ENCODE measurements at regions not wholly inside any gene's neighbourhood (a gene's known extent, or its start where the extent isn't known, plus 50 kb on each side); places are given as distances from the start of the nearest gene placed in this dataset.
A peak's percentile ranks its signal among the peaks of the same experiment; 100 is the strongest.

- H3K4me3 Mint-ChIP-seq (ENCODE audit: low read depth, unreplicated experiment) = no peak overlapping the region
- intact Hi-C loops (cut with micrococcal nuclease; ENCODE audit: unreplicated experiment) = no loop called here
- TF ChIP-seq CTCF (IDR thresholded peaks at IDR 0.05; ENCODE audit: unreplicated experiment) = no peak
- no peaks in the 10 kb centered on the region for H3K9me3 Mint-ChIP-seq (ENCODE audit: low read depth, unreplicated experiment)
- CTCF ChIA-PET = no interaction called here
- H3K36me3 Mint-ChIP-seq (ENCODE audit: insufficient read depth, unreplicated experiment) = no peaks in the 10 kb centered on the region
- no peak overlapping the region for H3K27ac Mint-ChIP-seq (ENCODE audit: unreplicated experiment)
- no peak for DNase-seq
- BruUV-seq (replicated peaks) = no TSS peak
- no peaks in the 10 kb centered on the region for H3K27me3 Mint-ChIP-seq (ENCODE audit: unreplicated experiment)
- H3K4me1 Mint-ChIP-seq (ENCODE audit: low read depth, unreplicated experiment) = no peaks in the 10 kb centered on the region
These were observed 750.3 kb downstream of the REEP3 start for GRCh38 chr10:64271508-64271907.

GRCh38 chr10:64271983-64272382, 750.8 kb downstream of the REEP3 start:
- H3K4me3 Mint-ChIP-seq (ENCODE audit: low read depth, unreplicated experiment) = no peak overlapping the region
- H3K36me3 Mint-ChIP-seq (ENCODE audit: insufficient read depth, unreplicated experiment) = no peaks in the 10 kb centered on the region
- CTCF ChIA-PET = no interaction called here
- H3K4me1 Mint-ChIP-seq (ENCODE audit: low read depth, unreplicated experiment) = no peaks in the 10 kb centered on the region
- no peaks in the 10 kb centered on the region for H3K27me3 Mint-ChIP-seq (ENCODE audit: unreplicated experiment)
- intact Hi-C loops (cut with micrococcal nuclease; ENCODE audit: unreplicated experiment) = no loop called here
- peak; percentile 19 for TF ChIP-seq CTCF (IDR thresholded peaks at IDR 0.05; ENCODE audit: unreplicated experiment)
- BruUV-seq (replicated peaks) = no TSS peak
- H3K27ac Mint-ChIP-seq (ENCODE audit: unreplicated experiment) = no peak overlapping the region
- DNase-seq = peak; percentile 23
- H3K9me3 Mint-ChIP-seq (ENCODE audit: low read depth, unreplicated experiment) = no peaks in the 10 kb centered on the region

GRCh38 chr10:64275001-64275400, 753.8 kb downstream of the REEP3 start:
- no TSS peak for BruUV-seq (replicated peaks)
- no peaks in the 10 kb centered on the region for H3K27me3 Mint-ChIP-seq (ENCODE audit: unreplicated experiment)
- CTCF ChIA-PET = no interaction called here
- no peak for DNase-seq
- no peak overlapping the region for H3K27ac Mint-ChIP-seq (ENCODE audit: unreplicated experiment)
- H3K4me1 Mint-ChIP-seq (ENCODE audit: low read depth, unreplicated experiment) = no peaks in the 10 kb centered on the region
- intact Hi-C loops (cut with micrococcal nuclease; ENCODE audit: unreplicated experiment) = no loop called here
- H3K4me3 Mint-ChIP-seq (ENCODE audit: low read depth, unreplicated experiment) = no peak overlapping the region
- H3K36me3 Mint-ChIP-seq (ENCODE audit: insufficient read depth, unreplicated experiment) = no peaks in the 10 kb centered on the region
- no peak for TF ChIP-seq CTCF (IDR thresholded peaks at IDR 0.05; ENCODE audit: unreplicated experiment)
- no peaks in the 10 kb centered on the region for H3K9me3 Mint-ChIP-seq (ENCODE audit: low read depth, unreplicated experiment)

GRCh38 chr10:64275774-64276173, 754.6 kb downstream of the REEP3 start:
- no peaks in the 10 kb centered on the region for H3K4me1 Mint-ChIP-seq (ENCODE audit: low read depth, unreplicated experiment)
- CTCF ChIA-PET = no interaction called here
- no peak for TF ChIP-seq CTCF (IDR thresholded peaks at IDR 0.05; ENCODE audit: unreplicated experiment)
- H3K27ac Mint-ChIP-seq (ENCODE audit: unreplicated experiment) = no peak overlapping the region
- no peaks in the 10 kb centered on the region for H3K36me3 Mint-ChIP-seq (ENCODE audit: insufficient read depth, unreplicated experiment)
- no TSS peak for BruUV-seq (replicated peaks)
- no peak overlapping the region for H3K4me3 Mint-ChIP-seq (ENCODE audit: low read depth, unreplicated experiment)
- intact Hi-C loops (cut with micrococcal nuclease; ENCODE audit: unreplicated experiment) = no loop called here
- H3K27me3 Mint-ChIP-seq (ENCODE audit: unreplicated experiment) = no peaks in the 10 kb centered on the region
- H3K9me3 Mint-ChIP-seq (ENCODE audit: low read depth, unreplicated experiment) = no peaks in the 10 kb centered on the region
- no peak for DNase-seq

- H3K9me3 Mint-ChIP-seq (ENCODE audit: low read depth, unreplicated experiment) = peaks cover 1% of the 10 kb centered on the region
- no TSS peak for BruUV-seq (replicated peaks)
- intact Hi-C loops (cut with micrococcal nuclease; ENCODE audit: unreplicated experiment) = no loop called here
- no peaks in the 10 kb centered on the region for H3K4me1 Mint-ChIP-seq (ENCODE audit: low read depth, unreplicated experiment)
- no peak for TF ChIP-seq CTCF (IDR thresholded peaks at IDR 0.05; ENCODE audit: unreplicated experiment)
- CTCF ChIA-PET = no interaction called here
- H3K36me3 Mint-ChIP-seq (ENCODE audit: insufficient read depth, unreplicated experiment) = no peaks in the 10 kb centered on the region
- H3K27ac Mint-ChIP-seq (ENCODE audit: unreplicated experiment) = no peak overlapping the region
- H3K4me3 Mint-ChIP-seq (ENCODE audit: low read depth, unreplicated experiment) = no peak overlapping the region
- no peaks in the 10 kb centered on the region for H3K27me3 Mint-ChIP-seq (ENCODE audit: unreplicated experiment)
- DNase-seq = no peak
These were observed 756.3 kb downstream of the REEP3 start for GRCh38 chr10:64277536-64277935.
